HFF-Myc (cell line): ENCODE measurements at regions not wholly inside any gene's neighbourhood (a gene's known extent, or its start where the extent isn't known, plus 50 kb on each side); places are given as distances from the start of the nearest gene placed in this dataset.

Source experiments
- DNase-seq: peaks from one replicate; pipeline ENCODE4 v3.0.0-alpha.2; 2011; ENCODE audit warnings: low read depth; ENCODE audit errors: extremely low read depth
- H3K4me3 ChIP-seq: replicated peaks from 2 replicates; pipeline ENCODE4 v1.5.1; 2011; ENCODE audit warnings: low read depth, mild to moderate bottlenecking, control low read depth, low read length
- CTCF ChIP-seq: IDR thresholded peaks from 2 replicates; pipeline ENCODE4 v1.5.1; 2012; ENCODE audit warnings: mild to moderate bottlenecking, low read depth, low read length, control low read depth; ENCODE audit errors: missing control alignments

- H3K4me3 ChIP-seq: no peak overlapping the region
- TF ChIP-seq CTCF: no peak
- no peak for DNase-seq
Measured at GRCh38 chr3:193010191-193010590, 92.5 kb upstream of the MB21D2 start.

- no peak for TF ChIP-seq CTCF
- no peak for DNase-seq
- no peak overlapping the region for H3K4me3 ChIP-seq
Measured at GRCh38 chr3:193011958-193012357, 94.3 kb upstream of the MB21D2 start.

DNA sequence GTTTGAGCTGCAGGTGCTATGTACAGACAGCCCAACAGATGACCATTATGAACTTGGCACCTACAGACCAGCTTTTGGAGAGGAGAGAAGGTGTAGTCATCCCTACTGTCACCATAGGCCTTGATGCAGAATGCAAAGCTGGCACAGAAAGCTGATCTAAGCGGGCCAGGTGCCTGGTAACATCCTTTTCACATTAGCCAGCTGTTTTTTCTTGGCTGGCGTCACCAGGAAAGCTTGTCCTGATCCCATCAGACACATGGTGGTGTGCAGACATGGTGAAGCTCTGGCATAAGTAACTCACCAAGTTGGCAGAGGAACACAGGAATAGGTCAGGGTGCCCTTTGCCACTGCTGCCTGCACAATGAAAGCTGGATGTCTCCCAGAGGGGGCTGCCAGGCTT, 97.2 kb upstream of the MB21D2 start:
- no peak for DNase-seq
- no peak for TF ChIP-seq CTCF
- H3K4me3 ChIP-seq: no peak overlapping the region

DNA sequence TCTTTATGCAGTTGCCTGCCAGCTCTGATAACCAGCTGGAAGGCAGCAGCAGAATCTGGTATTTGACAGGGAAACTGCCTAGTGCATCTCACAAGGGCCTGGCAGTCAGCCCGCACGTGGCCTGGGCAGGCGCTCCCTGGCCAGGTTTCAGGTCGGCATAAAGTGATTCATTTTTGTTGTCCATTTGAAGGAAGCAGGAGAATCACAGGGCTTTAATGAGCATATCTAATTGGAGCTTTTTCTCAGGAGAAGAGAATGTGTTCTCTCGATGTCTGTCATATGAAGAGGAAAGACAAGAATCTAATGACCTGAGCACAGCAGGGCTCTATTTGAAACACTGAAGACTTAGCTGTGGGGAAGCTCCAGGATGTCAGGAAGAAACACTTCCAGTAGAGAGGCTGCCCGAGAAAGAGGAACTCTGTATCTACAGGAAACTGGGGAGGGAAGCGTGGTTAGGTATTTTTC, 98.8 kb upstream of the MB21D2 start:
- DNase-seq: no peak

GRCh38 chr3:193021506-193022010, 103.9 kb upstream of the MB21D2 start:
- no peak for TF ChIP-seq CTCF
- DNase-seq: no peak
- H3K4me3 ChIP-seq: no peak overlapping the region

More for the DNA sequence above, 98.8 kb upstream of the MB21D2 start:
- no peak for TF ChIP-seq CTCF
- no peak overlapping the region for H3K4me3 ChIP-seq

GRCh38 chr3:193023218-193023617, 105.6 kb upstream of the MB21D2 start:
- DNase-seq: no peak
- TF ChIP-seq CTCF: no peak
- no peak overlapping the region for H3K4me3 ChIP-seq

- DNase-seq: no peak
- no peak overlapping the region for H3K4me3 ChIP-seq
- no peak for TF ChIP-seq CTCF
Measured at GRCh38 chr3:193028258-193028657, 110.6 kb upstream of the MB21D2 start.
